H4 (cell line): ENCODE measurements at regions not wholly inside any gene's neighbourhood (a gene's known extent, or its start where the extent isn't known, plus 50 kb on each side); places are given as distances from the start of the nearest gene placed in this dataset.

Experiments
- DNase-seq: peaks from one replicate; pipeline ENCODE4 v3.0.0-alpha.2; 2015; ENCODE audit warnings: low spot score

GRCh38 chr21:23218667-23219066, 2220.5 kb downstream of the NCAM2 start:
- no peak for DNase-seq

- DNase-seq, result no peak
Observed at GRCh38 chr21:23217597-23217996, 2219.4 kb downstream of the NCAM2 start.

DNA sequence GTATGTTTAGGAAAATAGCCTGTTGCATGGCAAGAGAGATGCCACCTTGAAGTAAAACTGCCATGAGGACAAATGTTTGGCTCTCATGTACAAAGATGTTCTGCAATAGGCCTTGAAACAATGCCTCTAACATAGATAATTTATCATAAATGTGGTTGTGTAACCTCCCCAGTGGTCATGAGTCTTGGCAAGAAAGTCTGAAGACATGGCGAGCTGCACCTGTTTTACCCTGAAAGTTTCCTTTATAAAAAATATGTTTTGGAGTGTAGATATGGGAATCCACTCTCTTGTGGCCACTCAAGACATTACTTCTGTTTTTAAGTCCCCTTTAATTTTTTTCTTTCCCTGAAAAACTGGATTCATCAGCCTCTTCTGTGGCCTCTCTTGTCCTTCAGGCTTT, 2217.1 kb downstream of the NCAM2 start:
- no peak for DNase-seq
